Psoas muscle (tissue), 7 donors: ENCODE measurements at regions not wholly inside any gene's neighbourhood (a gene's known extent, or its start where the extent isn't known, plus 50 kb on each side); places are given as distances from the start of the nearest gene placed in this dataset.
"Not testable (repeated sequence)": the region's sequence is repeated elsewhere in the genome, so short reads cannot be mapped to it uniquely, and the experiment has no call there.

Experiments
- ATAC-seq, 4 donors: fragments of 200-7000 bp; cut with Tn5 transposase; one replicate each; pipeline ENCODE4 v1.9.1; 2020; ENCODE audit warnings: moderate library complexity in 3 of 4, mild to moderate bottlenecking in 2 of 4
- DNase-seq, 2 donors: peaks; one replicate each; pipeline ENCODE4 v3.0.0-alpha.2; 2020
- H3K27ac ChIP-seq: fragments of 200-600 bp; one replicate; pipeline ENCODE4 v1.8.0; 2022
- H3K27me3 ChIP-seq, 3 donors: fragments of 200-600 bp in 1 of 3; one replicate each; pipeline versions ENCODE4 v1.6.1 to v1.8.0; 2013 to 2022; ENCODE audit warnings: low read length in 2 of 3, mild to moderate bottlenecking in 2 of 3, moderate library complexity in 1 of 3; ENCODE audit not compliant: insufficient read depth in 3 of 3
- H3K36me3 ChIP-seq, 2 donors: fragments of 200-600 bp in 1 of 2; one replicate each; pipeline versions ENCODE4 v1.6.1 to v1.8.0; 2013 to 2022; ENCODE audit warnings: low read depth in 1 of 2, mild to moderate bottlenecking in 1 of 2, moderate library complexity in 1 of 2; ENCODE audit not compliant: insufficient read depth in 1 of 2
- H3K4me1 ChIP-seq: fragments of 200-600 bp; one replicate; pipeline ENCODE4 v1.8.0; 2022
- H3K4me3 ChIP-seq: fragments of 200-600 bp; one replicate; pipeline ENCODE4 v1.8.0; 2022; ENCODE audit warnings: mild to moderate bottlenecking
- H3K9me3 ChIP-seq: fragments of 200-600 bp; one replicate; pipeline ENCODE4 v1.8.0; 2022
- WGBS, 3 donors: extraction: QIAGEN DNeasy Blood & Tissue Kit; methylation state at CpG; one replicate each; pipeline versions ENCODE4 v1.1.6 to v1.1.7; 2013; 5-methylcytosine and 5-hydroxymethylcytosine counted together
- intact Hi-C, 2 donors: fragments of 100-400 bp; cut with DNase I; formaldehyde crosslinking; loops; one replicate each; pipeline versions ENCODE4 v1.11.0 to v1.14.2; 2022
- donor health status: healthy with polysubstance abuse.
- donor health status: DM: no; HTN: no; CAD: no; lungs with moderate emphysema.
- donor health status: Bipolar disorder and iron deficiency.
- donor health status: healthy.
- donor health status: DM: yes; HTN: yes; CAD: no.
- donor health status: DM: no; HTN: no; CAD: no.
- donor health status: DM: yes; HTN: yes; CAD: no.

DNA sequence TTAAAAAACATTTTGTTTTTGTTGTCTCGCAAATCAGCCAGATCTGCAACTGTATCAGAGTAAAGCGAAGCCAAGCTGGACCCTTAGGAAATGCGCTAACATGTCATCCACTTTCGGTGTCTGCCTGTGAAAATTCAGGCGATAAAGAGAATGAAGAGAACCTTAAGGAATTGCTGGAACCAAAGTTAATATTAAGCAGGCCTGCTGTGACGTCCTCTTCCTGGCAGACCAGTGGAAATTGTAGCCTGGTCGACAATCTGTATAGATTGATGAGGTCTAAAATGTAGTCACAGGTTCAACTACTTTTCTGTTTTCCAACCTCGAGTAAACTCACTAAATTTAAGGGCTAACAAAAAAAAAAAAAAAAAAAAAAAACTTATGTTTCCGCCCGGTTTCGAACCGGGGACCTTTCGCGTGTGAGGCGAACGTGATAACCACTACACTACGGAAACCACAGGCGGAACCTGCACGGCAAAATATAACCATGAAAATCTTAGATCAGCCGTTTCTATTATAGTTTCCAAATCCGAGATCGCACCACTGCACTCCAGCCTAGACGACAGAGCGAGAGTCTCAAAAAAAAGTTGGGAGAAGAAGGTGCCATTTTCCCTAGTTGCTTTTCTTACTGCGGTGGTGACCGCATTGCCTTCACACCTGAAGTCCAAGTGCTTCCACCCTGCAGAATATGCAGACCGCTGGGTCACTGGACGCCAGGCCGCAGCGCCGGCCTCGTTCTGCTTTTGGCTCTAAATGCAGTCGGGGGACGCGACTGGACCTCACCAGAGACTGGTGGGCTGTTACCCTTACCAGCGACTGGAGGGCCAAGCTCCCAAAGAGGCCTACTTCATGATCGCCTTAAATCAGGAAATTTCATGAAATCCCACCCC lies 131.0 kb downstream of the PPIAL4A start:
- H3K4me1 ChIP-seq, H3K27me3 ChIP-seq, H3K9me3 ChIP-seq, H3K36me3 ChIP-seq, intact Hi-C loops, H3K27ac ChIP-seq: not testable (repeated sequence)
- WGBS, 3 donors: 30 to 39% (median 30%) methylated on average over 23 to 28 of the region's 37 CpGs
- DNase-seq: peak in 1 of 2 donors; percentile 50
- peak in 3 of 4 donors; percentile 37 to 79 (median 57) for ATAC-seq
- peak overlapping the region; percentile 30 for H3K4me3 ChIP-seq

GRCh38 chr1:121021716-121022115 lies 132.1 kb downstream of the PPIAL4A start:
- H3K4me3 ChIP-seq, ATAC-seq, H3K27ac ChIP-seq, H3K27me3 ChIP-seq, H3K36me3 ChIP-seq, H3K4me1 ChIP-seq, intact Hi-C loops, DNase-seq, H3K9me3 ChIP-seq: not testable (repeated sequence)
- 15 to 45% (median 39%) methylated on average over 2 to 6 of the region's 6 CpGs for WGBS, 3 donors

GRCh38 chr1:121032878-121033494 lies 143.4 kb downstream of the PPIAL4A start:
- DNase-seq, H3K27me3 ChIP-seq, ATAC-seq, H3K4me1 ChIP-seq, intact Hi-C loops, H3K4me3 ChIP-seq, H3K27ac ChIP-seq, H3K9me3 ChIP-seq, H3K36me3 ChIP-seq: not testable (repeated sequence)
- 48 to 65% (median 62%) methylated on average over 3 of the region's 3 CpGs for WGBS, 3 donors

DNA sequence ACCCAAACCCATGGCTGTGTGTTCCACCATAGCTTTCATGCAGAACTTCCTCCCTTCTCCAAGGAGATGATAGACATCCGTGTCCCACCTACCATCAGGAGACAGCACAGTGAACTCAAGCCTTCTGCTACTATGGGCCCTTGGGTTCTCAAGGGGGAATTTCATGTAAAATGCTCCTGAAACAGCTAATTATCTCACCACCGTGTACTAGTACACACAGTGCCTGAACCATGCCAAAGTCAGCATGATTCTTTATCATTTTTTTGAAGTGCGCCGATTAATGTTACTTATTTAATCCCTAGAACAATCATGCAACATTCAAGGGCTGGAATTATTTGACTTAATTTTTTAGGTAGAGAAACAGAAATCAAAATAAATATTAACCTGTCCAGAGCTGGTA lies 147.2 kb downstream of the PPIAL4A start:
- H3K4me1 ChIP-seq, H3K27me3 ChIP-seq, DNase-seq, H3K27ac ChIP-seq, H3K9me3 ChIP-seq, H3K4me3 ChIP-seq, intact Hi-C loops, H3K36me3 ChIP-seq, ATAC-seq: not testable (repeated sequence)
- WGBS, 3 donors: no CpG with 5 or more reads among the region's 4 CpGs

GRCh38 chr1:121040974-121041373 lies 143.2 kb downstream of the FAM72B start:
- H3K4me3 ChIP-seq, H3K36me3 ChIP-seq, H3K4me1 ChIP-seq, intact Hi-C loops, ATAC-seq, H3K27me3 ChIP-seq, DNase-seq, H3K9me3 ChIP-seq, H3K27ac ChIP-seq: not testable (repeated sequence)
- WGBS, 3 donors: 87% methylated on average over 3 of the region's 4 CpGs; no CpG with 5 or more reads in 2 of the 3 donors

GRCh38 chr1:121041497-121041896 lies 142.6 kb downstream of the FAM72B start:
- intact Hi-C loops, H3K9me3 ChIP-seq, H3K27ac ChIP-seq, H3K4me3 ChIP-seq, H3K27me3 ChIP-seq, H3K36me3 ChIP-seq, H3K4me1 ChIP-seq, DNase-seq, ATAC-seq: not testable (repeated sequence)
- 71 to 91% (median 80%) methylated on average over 3 of the region's 3 CpGs for WGBS, 3 donors

- 82 to 84% (median 83%) methylated on average over 2 of the region's 2 CpGs for WGBS, 3 donors
- not testable (repeated sequence) for ATAC-seq
These were observed 141.3 kb downstream of the FAM72B start for GRCh38 chr1:121042882-121043281.

DNA sequence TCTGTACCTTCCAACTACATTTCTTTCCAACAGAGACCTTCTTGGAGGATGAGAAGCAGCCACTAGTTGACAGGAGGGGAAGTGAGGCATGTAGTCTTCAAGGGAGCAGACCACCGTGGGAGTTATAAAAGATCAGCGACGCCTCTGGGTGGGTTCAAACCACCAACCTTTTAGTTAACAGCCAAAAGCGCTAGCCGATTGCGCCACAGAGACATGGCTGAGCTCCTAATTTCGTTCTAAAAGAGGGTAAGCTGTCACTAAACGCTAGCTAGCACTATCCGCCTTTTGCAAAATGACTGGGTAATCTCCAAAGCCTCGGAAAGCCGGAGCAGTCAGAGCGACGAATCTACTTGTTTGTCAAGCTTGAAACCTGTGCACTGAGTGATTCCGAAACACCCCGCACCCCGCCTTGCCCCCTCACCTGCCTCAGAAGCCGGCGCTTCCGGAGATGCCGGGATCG lies 135.8 kb downstream of the FAM72B start:
- intact Hi-C loops, H3K9me3 ChIP-seq, DNase-seq, H3K4me3 ChIP-seq, H3K36me3 ChIP-seq, H3K27me3 ChIP-seq, H3K27ac ChIP-seq, H3K4me1 ChIP-seq, ATAC-seq: not testable (repeated sequence)
- WGBS, 3 donors: 12 to 16% (median 15%) methylated on average over 13 to 21 of the region's 21 CpGs

More at GRCh38 chr1:121042882-121043281, 141.3 kb downstream of the FAM72B start:
- H3K9me3 ChIP-seq, H3K4me1 ChIP-seq, DNase-seq, H3K36me3 ChIP-seq, H3K4me3 ChIP-seq, intact Hi-C loops, H3K27me3 ChIP-seq, H3K27ac ChIP-seq: not testable (repeated sequence)

GRCh38 chr1:121048769-121049443 lies 135.2 kb downstream of the FAM72B start:
- 43 to 59% (median 49%) methylated on average over 5 to 7 of the region's 13 CpGs for WGBS, 3 donors
- H3K9me3 ChIP-seq, intact Hi-C loops, H3K36me3 ChIP-seq, H3K4me3 ChIP-seq, H3K27me3 ChIP-seq, ATAC-seq, DNase-seq, H3K4me1 ChIP-seq, H3K27ac ChIP-seq: not testable (repeated sequence)

GRCh38 chr1:121050097-121050496 lies 134.0 kb downstream of the FAM72B start:
- H3K27ac ChIP-seq, H3K9me3 ChIP-seq, H3K36me3 ChIP-seq, ATAC-seq, H3K27me3 ChIP-seq, DNase-seq, H3K4me1 ChIP-seq, intact Hi-C loops, H3K4me3 ChIP-seq: not testable (repeated sequence)
- WGBS, 3 donors: 74 to 77% (median 76%) methylated on average over 5 of the region's 5 CpGs
